ENCODE measurements at regions not wholly inside any gene's neighbourhood (a gene's known extent, or its start where the extent isn't known, plus 50 kb on each side); places are given as distances from the start of the nearest gene placed in this dataset.

- TF ChIP-seq, protein P1, sequence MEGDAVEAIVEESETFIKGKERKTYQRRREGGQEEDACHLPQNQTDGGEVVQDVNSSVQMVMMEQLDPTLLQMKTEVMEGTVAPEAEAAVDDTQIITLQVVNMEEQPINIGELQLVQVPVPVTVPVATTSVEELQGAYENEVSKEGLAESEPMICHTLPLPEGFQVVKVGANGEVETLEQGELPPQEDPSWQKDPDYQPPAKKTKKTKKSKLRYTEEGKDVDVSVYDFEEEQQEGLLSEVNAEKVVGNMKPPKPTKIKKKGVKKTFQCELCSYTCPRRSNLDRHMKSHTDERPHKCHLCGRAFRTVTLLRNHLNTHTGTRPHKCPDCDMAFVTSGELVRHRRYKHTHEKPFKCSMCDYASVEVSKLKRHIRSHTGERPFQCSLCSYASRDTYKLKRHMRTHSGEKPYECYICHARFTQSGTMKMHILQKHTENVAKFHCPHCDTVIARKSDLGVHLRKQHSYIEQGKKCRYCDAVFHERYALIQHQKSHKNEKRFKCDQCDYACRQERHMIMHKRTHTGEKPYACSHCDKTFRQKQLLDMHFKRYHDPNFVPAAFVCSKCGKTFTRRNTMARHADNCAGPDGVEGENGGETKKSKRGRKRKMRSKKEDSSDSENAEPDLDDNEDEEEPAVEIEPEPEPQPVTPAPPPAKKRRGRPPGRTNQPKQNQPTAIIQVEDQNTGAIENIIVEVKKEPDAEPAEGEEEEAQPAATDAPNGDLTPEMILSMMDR (IDR thresholded peaks at IDR 0.05) = no peak
- no peak for TF ChIP-seq POLR2A (IDR thresholded peaks at IDR 0.05)
These were observed 565.9 kb upstream of the CCDC54 start for GRCh38 chr3:106811376-106811775.

All from uterus (tissue), 2 donors.